DND-41 (cell line): ENCODE measurements at regions not wholly inside any gene's neighbourhood (a gene's known extent, or its start where the extent isn't known, plus 50 kb on each side); places are given as distances from the start of the nearest gene placed in this dataset.

Experiments used
- ATAC-seq: fragments of 200-7000 bp; cut with Tn5 transposase; 3 replicates; pipeline ENCODE4 v1.9.1; 2021; ENCODE audit warnings: low read depth; ENCODE audit not compliant: insufficient read depth
- DNase-seq: peaks from one replicate; pipeline ENCODE4 v3.0.0-alpha.2; 2020
- H2AFZ ChIP-seq: 2 replicates; pipeline ENCODE4 v1.6.0; 2012; ENCODE audit warnings: low read depth, low read length
- H3K27ac ChIP-seq: 2 replicates; pipeline ENCODE4 v1.5.1; 2012; ENCODE audit warnings: low read length, inconsistent platforms
- H3K27me3 ChIP-seq: fragments of 200-600 bp; sonication (generic); 2 replicates; pipeline ENCODE4 v1.6.0; 2012; ENCODE audit warnings: low read length, mild to moderate bottlenecking, inconsistent platforms; ENCODE audit not compliant: insufficient read depth, poor library complexity
- H3K36me3 ChIP-seq: 2 replicates; pipeline ENCODE4 v1.5.1; 2012; ENCODE audit warnings: low read length, inconsistent platforms; ENCODE audit not compliant: insufficient read depth
- H3K4me1 ChIP-seq: 2 replicates; pipeline ENCODE4 v1.5.1; 2012; ENCODE audit warnings: mild to moderate bottlenecking, low read length; ENCODE audit not compliant: insufficient read depth
- H3K4me2 ChIP-seq: 2 replicates; pipeline ENCODE4 v1.6.0; 2012; ENCODE audit warnings: mild to moderate bottlenecking, moderate library complexity, low read length, inconsistent platforms; ENCODE audit not compliant: insufficient read depth
- H3K4me3 ChIP-seq, 2 experiments: fragments of 200-600 bp in 1 of 2; shearing (Covaris generic) in 1 of 2; 2 replicates each; pipeline ENCODE4 v1.5.1; 2012 to 2016; ENCODE audit warnings: inconsistent platforms in 2 of 2, low read length in 2 of 2, mild to moderate bottlenecking in 2 of 2, low read depth in 1 of 2, moderate library complexity in 1 of 2
- H3K79me2 ChIP-seq: 2 replicates; pipeline ENCODE4 v1.6.0; 2012; ENCODE audit warnings: low read length, inconsistent platforms; ENCODE audit not compliant: insufficient read depth
- H3K9ac ChIP-seq: 2 replicates; pipeline ENCODE4 v1.6.0; 2012; ENCODE audit warnings: low read depth, mild to moderate bottlenecking, inconsistent platforms, low read length, moderate library complexity
- H3K9me3 ChIP-seq: 2 replicates; pipeline ENCODE4 v1.5.1; 2012; ENCODE audit warnings: low read length, moderate library complexity, mild to moderate bottlenecking, inconsistent platforms; ENCODE audit not compliant: insufficient read depth, severe bottlenecking
- H4K20me1 ChIP-seq: 2 replicates; pipeline ENCODE4 v1.6.0; 2012; ENCODE audit warnings: low read length; ENCODE audit not compliant: insufficient read depth
- EZH2 ChIP-seq: IDR thresholded peaks from 3 replicates; pipeline ENCODE4 v1.6.1; 2012; ENCODE audit warnings: borderline replicate concordance, low read depth, mild to moderate bottlenecking, moderate library complexity, low read length, inconsistent platforms; ENCODE audit not compliant: severe bottlenecking
- TF ChIP-seq, protein P1 (sequence below): IDR thresholded peaks from 2 replicates; pipeline ENCODE4 v1.5.1; 2012; ENCODE audit warnings: borderline replicate concordance, low read length, moderate library complexity, mild to moderate bottlenecking; ENCODE audit not compliant: poor library complexity, severe bottlenecking; ENCODE audit errors: extremely low read depth

GRCh38 chr3:34387826-34388564 is 589.6 kb downstream of the PDCD6IP start:
- H3K4me1 ChIP-seq: no peaks in the 10 kb centered on the region
- no peaks in the 10 kb centered on the region for H4K20me1 ChIP-seq
- no peak overlapping the region for H3K4me3 ChIP-seq
- no peaks in the 10 kb centered on the region for H3K27me3 ChIP-seq
- no peak overlapping the region for H2AFZ ChIP-seq
- H3K4me2 ChIP-seq: no peak overlapping the region
- no peaks in the 10 kb centered on the region for H3K79me2 ChIP-seq
- H3K9ac ChIP-seq: no peak overlapping the region
- no peak overlapping the region for H3K27ac ChIP-seq
- no peaks in the 10 kb centered on the region for H3K9me3 ChIP-seq
- ATAC-seq (no peak), DNase-seq (no peak)
- H3K36me3 ChIP-seq: no peaks in the 10 kb centered on the region
- TF ChIP-seq, protein P1, sequence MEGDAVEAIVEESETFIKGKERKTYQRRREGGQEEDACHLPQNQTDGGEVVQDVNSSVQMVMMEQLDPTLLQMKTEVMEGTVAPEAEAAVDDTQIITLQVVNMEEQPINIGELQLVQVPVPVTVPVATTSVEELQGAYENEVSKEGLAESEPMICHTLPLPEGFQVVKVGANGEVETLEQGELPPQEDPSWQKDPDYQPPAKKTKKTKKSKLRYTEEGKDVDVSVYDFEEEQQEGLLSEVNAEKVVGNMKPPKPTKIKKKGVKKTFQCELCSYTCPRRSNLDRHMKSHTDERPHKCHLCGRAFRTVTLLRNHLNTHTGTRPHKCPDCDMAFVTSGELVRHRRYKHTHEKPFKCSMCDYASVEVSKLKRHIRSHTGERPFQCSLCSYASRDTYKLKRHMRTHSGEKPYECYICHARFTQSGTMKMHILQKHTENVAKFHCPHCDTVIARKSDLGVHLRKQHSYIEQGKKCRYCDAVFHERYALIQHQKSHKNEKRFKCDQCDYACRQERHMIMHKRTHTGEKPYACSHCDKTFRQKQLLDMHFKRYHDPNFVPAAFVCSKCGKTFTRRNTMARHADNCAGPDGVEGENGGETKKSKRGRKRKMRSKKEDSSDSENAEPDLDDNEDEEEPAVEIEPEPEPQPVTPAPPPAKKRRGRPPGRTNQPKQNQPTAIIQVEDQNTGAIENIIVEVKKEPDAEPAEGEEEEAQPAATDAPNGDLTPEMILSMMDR: no peak
- no peak for TF ChIP-seq EZH2

DNA sequence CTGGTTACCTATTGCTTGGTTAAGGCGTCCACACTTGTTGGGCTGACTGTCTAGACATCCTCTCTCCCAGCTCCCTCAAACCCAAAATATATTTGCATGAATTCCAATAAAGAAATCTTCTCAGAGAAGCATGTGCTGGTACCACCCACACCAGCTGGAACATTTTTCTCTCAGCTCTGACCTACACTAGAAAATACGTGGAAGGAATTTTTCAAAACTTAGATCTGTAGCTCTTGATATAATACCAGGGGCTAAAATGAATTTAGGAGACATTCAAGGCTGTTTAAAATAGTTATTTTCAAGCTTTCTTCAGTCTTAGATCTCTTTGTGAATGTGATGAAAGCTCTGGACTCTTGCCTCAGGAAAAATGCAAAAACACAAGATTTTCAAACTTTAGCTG is 590.4 kb downstream of the PDCD6IP start:
- no peak overlapping the region for H3K27ac ChIP-seq
- H3K79me2 ChIP-seq: no peaks in the 10 kb centered on the region
- no peaks in the 10 kb centered on the region for H3K4me1 ChIP-seq
- H3K27me3 ChIP-seq: no peaks in the 10 kb centered on the region
- TF ChIP-seq, protein P1: no peak
- no peak for TF ChIP-seq EZH2
- no peak overlapping the region for H3K4me3 ChIP-seq
- no peak overlapping the region for H3K4me2 ChIP-seq
- H3K36me3 ChIP-seq: no peaks in the 10 kb centered on the region
- ATAC-seq: no peak
- no peaks in the 10 kb centered on the region for H4K20me1 ChIP-seq
- no peak for DNase-seq
- no peak overlapping the region for H2AFZ ChIP-seq
- H3K9ac ChIP-seq: no peak overlapping the region
- no peaks in the 10 kb centered on the region for H3K9me3 ChIP-seq

DNA sequence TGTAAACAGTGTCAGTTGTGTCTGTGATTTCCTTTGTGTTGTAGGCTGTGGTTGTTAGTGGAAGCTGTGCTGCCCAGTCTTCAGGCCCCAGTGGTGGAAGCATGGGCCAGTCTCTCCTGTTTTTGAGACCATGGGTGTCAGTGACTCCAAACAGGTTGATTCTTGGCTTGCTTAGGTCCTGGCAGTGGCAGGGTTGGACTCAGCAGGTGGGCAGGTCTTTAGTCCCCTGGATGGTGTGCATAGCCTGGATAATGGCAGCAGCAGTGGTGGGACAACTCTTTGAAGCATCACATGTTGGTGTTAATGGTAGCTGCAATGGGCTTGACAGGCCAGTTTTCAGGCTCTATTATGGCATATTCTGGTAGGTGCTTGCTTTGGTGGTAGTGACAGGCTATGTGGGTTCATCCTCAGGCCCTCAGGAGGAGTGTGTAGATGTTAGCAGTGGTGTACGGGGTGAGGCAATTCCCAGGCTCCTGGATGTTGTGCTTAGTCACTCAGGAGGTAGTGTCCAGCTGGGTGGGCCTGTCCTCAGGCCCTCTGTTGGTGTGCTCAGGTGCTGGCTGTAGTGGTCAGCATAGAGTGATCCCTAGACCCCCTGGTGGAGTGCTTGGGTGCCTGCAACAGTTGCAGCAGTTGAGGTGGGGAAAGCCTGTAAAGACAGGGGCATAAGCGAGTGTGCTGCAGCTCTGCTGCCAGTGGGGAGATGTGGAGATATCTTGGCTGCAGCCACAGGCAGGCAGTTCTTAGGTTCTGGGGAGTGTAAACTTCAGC is 596.7 kb downstream of the PDCD6IP start:
- no peak overlapping the region for H2AFZ ChIP-seq
- no peak overlapping the region for H3K27ac ChIP-seq
- no peak overlapping the region for H3K4me3 ChIP-seq
- H3K9ac ChIP-seq: no peak overlapping the region
- TF ChIP-seq, protein P1: no peak
- no peak for TF ChIP-seq EZH2
- H3K36me3 ChIP-seq: no peaks in the 10 kb centered on the region
- no peaks in the 10 kb centered on the region for H4K20me1 ChIP-seq
- H3K9me3 ChIP-seq: no peaks in the 10 kb centered on the region
- no peak for ATAC-seq
- no peaks in the 10 kb centered on the region for H3K4me1 ChIP-seq
- DNase-seq: no peak
- H3K79me2 ChIP-seq: no peaks in the 10 kb centered on the region
- no peaks in the 10 kb centered on the region for H3K27me3 ChIP-seq
- no peak overlapping the region for H3K4me2 ChIP-seq
